ENCODE measurements at regions not wholly inside any gene's neighbourhood (a gene's known extent, or its start where the extent isn't known, plus 50 kb on each side); places are given as distances from the start of the nearest gene placed in this dataset.
"Not testable (repeated sequence)": the region's sequence is repeated elsewhere in the genome, so short reads cannot be mapped to it uniquely, and the experiment has no call there.

DNA sequence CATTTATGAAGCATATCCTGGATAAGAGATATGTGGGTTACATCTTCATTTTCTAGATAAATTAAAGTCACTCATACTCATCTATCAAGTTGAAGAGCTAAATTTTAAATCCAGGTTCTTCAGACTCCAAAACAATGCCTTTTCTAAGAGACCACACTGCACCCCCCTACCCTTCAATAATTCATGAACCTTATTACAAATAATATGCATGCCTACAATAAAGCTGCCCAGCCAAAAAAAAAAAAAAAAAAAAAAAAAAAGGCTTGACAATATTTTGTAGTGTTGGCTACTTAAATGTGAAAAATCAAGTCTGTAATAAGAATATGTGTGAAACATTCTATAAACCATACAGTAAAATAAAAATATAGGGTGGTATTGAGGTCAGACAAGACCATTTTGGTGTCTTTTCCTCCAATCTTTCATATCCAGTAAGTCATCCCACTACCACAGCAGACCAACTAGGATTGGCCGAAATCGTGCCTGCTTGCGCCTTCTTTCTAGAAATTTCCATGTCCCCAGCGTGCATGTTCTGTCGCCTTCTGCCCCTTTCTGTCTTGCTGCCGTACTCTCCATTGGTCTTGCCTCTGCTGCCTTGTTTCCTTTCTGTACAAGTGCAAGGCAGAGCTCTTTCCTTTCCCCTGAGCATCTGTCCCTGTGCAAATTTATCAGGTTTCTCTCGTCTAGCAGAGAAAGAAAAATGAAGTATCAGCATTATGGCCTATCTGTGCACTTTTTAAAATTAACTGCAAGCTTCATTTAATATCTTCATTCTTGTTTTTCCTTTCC lies 92.6 kb upstream of the NDUFV2 start:
- no peak for DNase-seq (ENCODE audit: low spot score)
- FAIRE-seq: no peak

DNA sequence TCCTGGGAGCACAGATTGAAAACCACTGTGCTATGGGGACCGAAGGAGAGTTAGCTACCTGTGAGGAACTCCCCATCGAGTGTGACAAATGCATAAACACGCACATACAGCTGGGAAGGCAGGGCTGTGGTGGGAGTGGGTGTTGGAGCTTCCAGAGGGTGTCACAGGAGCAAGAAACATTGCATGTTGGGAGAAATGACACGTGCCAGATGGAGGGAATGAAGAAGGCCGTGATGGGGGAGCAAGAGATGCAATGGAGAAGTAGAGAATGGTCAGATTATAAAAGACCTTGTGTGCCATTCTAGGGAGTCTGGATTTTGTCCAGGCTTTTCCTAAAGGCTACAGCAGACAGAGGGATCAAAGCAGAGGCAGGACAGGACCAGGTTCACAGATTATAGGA lies 91.1 kb upstream of the NDUFV2 start:
- DNase-seq (ENCODE audit: low spot score) (no peak), FAIRE-seq (no peak)

DNA sequence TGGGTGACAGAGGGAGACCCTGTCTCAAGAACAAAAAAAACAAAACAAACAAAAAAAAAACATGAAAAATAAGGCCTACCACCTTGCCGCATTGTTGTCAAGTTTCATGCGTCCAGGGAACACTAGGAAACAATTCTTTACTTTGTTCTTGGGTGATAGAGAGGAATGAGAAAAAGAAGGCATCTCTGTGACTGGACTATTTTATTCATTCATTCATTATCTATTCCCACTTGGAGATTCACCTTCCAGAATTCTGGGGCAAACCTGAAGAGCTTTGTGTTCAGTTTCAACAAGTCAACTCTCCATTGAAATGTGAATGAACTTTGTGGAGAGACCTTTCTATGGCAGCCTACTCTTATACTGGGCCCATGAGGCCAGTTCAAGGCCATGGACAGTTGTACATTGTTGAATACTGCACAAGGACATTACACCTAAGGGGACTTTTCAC lies 88.5 kb upstream of the NDUFV2 start:
- DNase-seq (ENCODE audit: low spot score) (no peak), FAIRE-seq (no peak)

DNA sequence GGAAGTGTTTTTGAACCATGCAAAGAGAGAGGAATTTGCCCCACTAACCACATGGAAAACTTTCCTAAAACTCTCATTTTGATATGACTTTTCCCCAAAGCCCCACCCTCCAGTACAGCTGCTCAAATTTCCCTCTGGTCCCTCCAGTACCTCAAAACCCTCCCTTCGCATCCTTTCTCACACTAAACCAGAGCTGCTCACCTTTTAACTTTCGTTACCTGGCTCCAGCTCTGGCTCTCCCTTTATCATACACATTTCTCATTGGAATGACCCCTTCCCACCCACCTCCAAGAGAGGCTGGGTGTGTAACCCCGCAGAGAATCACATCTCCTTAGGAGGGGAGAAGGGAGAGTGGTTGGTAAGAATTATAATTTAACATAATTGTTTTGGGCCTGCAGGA lies 86.8 kb upstream of the NDUFV2 start:
- no peak for DNase-seq (ENCODE audit: low spot score)
- no peak for FAIRE-seq

- no peak for DNase-seq (ENCODE audit: low spot score)
- no peak for FAIRE-seq
Measured at GRCh38 chr18:9016633-9017166, 85.8 kb upstream of the NDUFV2 start.

DNA sequence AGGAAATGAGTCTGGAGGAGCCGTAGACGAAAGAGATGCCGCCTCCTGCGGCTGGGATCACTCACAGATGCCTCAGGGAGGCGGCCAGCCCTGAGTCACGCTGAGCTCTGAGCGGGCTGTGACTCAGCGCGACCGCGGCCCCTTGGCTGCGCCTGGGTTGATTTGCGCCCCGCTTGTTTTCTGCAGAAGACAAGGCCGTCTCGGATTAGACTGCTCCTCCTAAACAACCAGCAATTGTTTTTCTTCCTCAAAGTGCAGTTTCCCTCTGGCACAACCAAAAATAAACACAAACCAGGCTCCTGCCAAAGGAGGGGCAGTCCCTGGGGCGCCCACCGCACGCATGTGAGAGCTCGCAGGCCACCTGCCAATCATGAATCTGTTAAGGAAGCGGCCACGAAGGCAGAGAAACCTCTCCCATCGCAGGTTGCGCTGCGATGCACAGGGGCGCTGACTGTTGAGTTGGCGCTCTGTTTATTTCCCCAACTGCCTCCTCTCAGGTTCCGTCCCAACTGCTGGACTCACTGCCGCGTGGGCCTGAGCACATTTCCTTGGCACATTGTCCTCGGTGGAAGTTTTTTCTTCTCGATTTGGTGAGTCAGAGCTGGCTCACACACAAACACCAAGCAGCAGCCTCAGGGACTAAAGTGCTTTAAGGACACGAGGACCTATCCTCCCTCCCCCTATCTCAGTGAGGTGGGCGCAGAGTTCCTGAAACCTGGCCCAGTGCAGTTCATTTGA lies 85.2 kb upstream of the NDUFV2 start:
- DNase-seq (ENCODE audit: low spot score) (peak; percentile 81), FAIRE-seq (peak; percentile 67)

DNA sequence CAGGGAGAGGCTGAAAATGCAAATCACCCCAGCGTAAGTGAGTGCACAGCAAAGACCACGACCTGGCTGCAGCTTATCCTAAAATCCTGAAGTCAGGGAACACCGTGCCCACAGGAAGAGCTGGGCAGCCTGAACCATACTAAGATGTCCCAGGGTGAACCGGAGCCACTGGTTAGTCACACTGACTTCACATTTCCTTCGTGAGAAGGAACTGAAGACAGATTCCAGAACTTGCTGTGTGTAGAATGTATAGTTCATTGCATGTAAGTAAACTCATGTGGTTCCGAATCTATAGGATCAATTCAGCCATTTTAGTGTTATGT lies 84.6 kb upstream of the NDUFV2 start:
- FAIRE-seq (peak; percentile 45), DNase-seq (ENCODE audit: low spot score) (peak; percentile 73)

DNA sequence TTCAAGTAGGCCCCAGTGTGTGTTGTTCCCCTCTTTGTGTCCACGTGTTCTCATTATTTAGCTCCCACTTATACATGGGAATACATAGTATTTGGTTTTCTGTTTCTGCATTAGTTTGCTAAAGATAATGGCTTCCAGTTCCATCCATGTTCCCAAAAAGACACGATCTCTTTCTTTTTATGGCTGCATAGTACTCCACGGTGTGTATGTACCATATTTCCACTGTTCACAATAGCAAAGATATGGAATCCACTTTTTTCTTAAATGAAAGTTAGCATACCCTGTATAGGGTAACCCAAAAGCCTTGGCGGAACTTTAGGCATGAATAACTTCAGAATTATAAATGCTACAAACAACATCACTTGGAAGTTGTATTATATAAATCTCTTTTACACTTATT lies 83.4 kb upstream of the NDUFV2 start:
- DNase-seq (ENCODE audit: low spot score): no peak
- FAIRE-seq: no peak

GRCh38 chr18:9020221-9020620 lies 82.3 kb upstream of the NDUFV2 start:
- DNase-seq (ENCODE audit: low spot score) (no peak), FAIRE-seq (no peak)

DNA sequence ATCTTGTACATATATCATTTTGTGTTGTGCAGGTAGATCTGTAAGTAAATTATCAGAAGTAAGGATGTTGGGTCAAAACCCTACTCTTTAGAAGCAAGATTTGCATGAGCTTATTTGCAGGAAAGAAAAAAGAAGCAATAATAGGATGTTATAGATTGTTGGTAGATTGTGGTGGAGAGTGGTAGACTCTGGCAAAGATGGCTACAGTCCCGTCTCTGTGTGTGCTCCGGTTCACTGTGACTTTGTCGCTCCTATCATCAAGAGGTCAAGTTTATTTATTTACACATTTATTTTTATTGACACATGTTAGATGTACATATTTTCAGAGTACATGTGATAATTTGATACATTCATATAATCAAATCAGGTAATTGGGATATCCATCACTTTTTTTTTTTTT lies 81.0 kb upstream of the NDUFV2 start:
- FAIRE-seq (no peak), DNase-seq (ENCODE audit: low spot score) (no peak)

- no peak for DNase-seq (ENCODE audit: low spot score)
- FAIRE-seq: no peak
Measured at GRCh38 chr18:9022397-9023155, 79.9 kb upstream of the NDUFV2 start.

- DNase-seq (ENCODE audit: low spot score); FAIRE-seq: not testable (repeated sequence)
Measured at GRCh38 chr18:9024031-9024646, 78.4 kb upstream of the NDUFV2 start.

DNA sequence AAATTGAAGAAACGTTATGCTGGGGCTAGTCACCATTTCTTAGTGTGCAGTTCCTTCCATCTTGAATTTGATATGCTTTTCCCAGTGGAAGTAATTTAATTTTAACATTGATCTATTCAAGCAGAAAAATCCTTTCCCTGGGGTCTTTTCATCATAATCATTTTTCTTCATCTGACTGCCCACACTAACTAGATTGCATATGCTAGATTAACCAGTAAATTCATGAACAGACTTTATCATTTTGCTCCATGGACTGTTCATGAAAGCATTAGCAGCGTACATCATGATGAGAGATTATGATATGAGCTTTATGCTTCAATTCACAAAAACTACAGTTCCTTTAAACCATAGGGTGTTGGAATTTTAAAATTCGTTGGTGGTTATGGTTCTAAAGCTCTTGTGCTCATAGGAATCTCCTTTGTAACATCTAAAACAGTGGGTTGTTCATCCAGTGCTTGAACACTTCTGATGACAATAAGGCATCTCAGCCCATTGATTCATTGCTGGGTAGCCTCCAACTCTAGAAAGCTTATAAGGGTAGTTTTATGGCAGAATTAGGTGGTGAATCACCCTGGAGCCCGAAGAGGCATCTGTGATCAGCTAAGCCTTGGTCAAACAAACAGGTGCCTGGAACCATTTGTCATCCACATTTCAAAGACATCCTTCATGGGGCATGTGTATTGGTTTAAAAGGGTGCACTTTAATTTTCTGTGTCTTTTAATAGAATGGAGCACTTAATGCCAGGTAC lies 77.2 kb upstream of the NDUFV2 start:
- FAIRE-seq (no peak), DNase-seq (ENCODE audit: low spot score) (no peak)

GRCh38 chr18:9029131-9029530 lies 73.4 kb upstream of the NDUFV2 start:
- FAIRE-seq: no peak

DNA sequence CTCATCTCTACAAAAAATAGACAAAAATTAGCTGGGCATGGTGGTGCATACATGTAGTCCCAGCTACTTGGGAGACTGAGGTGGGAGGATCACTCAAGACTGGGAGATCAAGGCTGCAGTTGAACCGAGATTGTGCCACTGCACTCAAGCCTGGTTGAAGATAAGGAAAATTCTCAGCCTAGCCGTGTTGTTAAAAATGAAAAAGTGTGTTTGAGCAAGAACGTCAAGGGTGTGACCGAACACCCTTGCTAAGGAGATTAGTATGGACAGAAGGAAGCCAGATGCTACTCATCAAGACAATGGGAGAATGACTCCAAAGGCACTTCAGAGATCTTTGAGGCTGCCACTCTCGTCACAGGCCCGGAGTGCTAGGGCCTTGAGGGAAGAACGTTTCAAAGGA lies 70.0 kb upstream of the NDUFV2 start:
- no peak for DNase-seq (ENCODE audit: low spot score)
- FAIRE-seq: no peak

More at GRCh38 chr18:9029131-9029530, 73.4 kb upstream of the NDUFV2 start:
- DNase-seq (ENCODE audit: low spot score): no peak

- FAIRE-seq (no peak), DNase-seq (ENCODE audit: low spot score) (no peak)
Measured at GRCh38 chr18:9038277-9038871, 64.1 kb upstream of the NDUFV2 start.

GRCh38 chr18:9039441-9040071 lies 62.9 kb upstream of the NDUFV2 start:
- no peak for DNase-seq (ENCODE audit: low spot score)

GRCh38 chr18:9042766-9043481 lies 59.6 kb upstream of the NDUFV2 start:
- FAIRE-seq: no peak

More at GRCh38 chr18:9039441-9040071, 62.9 kb upstream of the NDUFV2 start:
- no peak for FAIRE-seq

GRCh38 chr18:9043581-9043980 lies 58.9 kb upstream of the NDUFV2 start:
- FAIRE-seq (no peak), DNase-seq (ENCODE audit: low spot score) (no peak)

More at GRCh38 chr18:9042766-9043481, 59.6 kb upstream of the NDUFV2 start:
- DNase-seq (ENCODE audit: low spot score): no peak

Measured in RCC 7860 (cell line).